ENCODE measurements at regions not wholly inside any gene's neighbourhood (a gene's known extent, or its start where the extent isn't known, plus 50 kb on each side); places are given as distances from the start of the nearest gene placed in this dataset.

- H4K20me1 ChIP-seq (ENCODE audit: insufficient read depth, low read length), result no peaks in the 10 kb centered on the region
- no peaks in the 10 kb centered on the region for H3K27me3 ChIP-seq (ENCODE audit: insufficient read depth, low read length)
- no peaks in the 10 kb centered on the region for H3K9me2 ChIP-seq (ENCODE audit: low read depth, low read length)
- no peak overlapping the region for H2AFZ ChIP-seq (ENCODE audit: low read length)
- H3K27ac ChIP-seq (ENCODE audit: low read depth, low read length, poor library complexity, severe bottlenecking), result no peak overlapping the region
- no peaks in the 10 kb centered on the region for H3K36me3 ChIP-seq (ENCODE audit: insufficient read depth, low read length)
- H3K9me3 ChIP-seq (ENCODE audit: low read length), result no peaks in the 10 kb centered on the region
- no peaks in the 10 kb centered on the region for H3K79me2 ChIP-seq (ENCODE audit: insufficient read depth, low read length)
- H3K4me2 ChIP-seq (ENCODE audit: low read length), result no peak overlapping the region
- no peak overlapping the region for H3K4me3 ChIP-seq (ENCODE audit: low read depth, low read length, poor library complexity, severe bottlenecking)
- H3K9ac ChIP-seq (ENCODE audit: low read length), result no peak overlapping the region
- no peaks in the 10 kb centered on the region for H3K4me1 ChIP-seq (ENCODE audit: insufficient read depth, low read length, severe bottlenecking)
- H3F3A ChIP-seq (ENCODE audit: insufficient read depth, low read length), result no peaks in the 10 kb centered on the region
- TF ChIP-seq EZH2 (IDR thresholded peaks at IDR 0.05; ENCODE audit: borderline replicate concordance, low read length) (no peak), CTCF (IDR thresholded peaks at IDR 0.05; ENCODE audit: low read length) (no peak)
Measured at GRCh38 chr10:83816942-83817341, 322.4 kb upstream of the GHITM start.

GRCh38 chr10:83817797-83818196, 321.5 kb upstream of the GHITM start:
- Histone ChIP-seq H3K9me2 (ENCODE audit: low read depth, low read length) (no peaks in the 10 kb centered on the region), H3K79me2 (ENCODE audit: insufficient read depth, low read length) (no peaks in the 10 kb centered on the region), H3K4me3 (ENCODE audit: low read depth, low read length, poor library complexity, severe bottlenecking) (no peak overlapping the region), H4K20me1 (ENCODE audit: insufficient read depth, low read length) (no peaks in the 10 kb centered on the region), H3K27ac (ENCODE audit: low read depth, low read length, poor library complexity, severe bottlenecking) (no peak overlapping the region), H3K27me3 (ENCODE audit: insufficient read depth, low read length) (no peaks in the 10 kb centered on the region), H3K36me3 (ENCODE audit: insufficient read depth, low read length) (no peaks in the 10 kb centered on the region), H3K4me1 (ENCODE audit: insufficient read depth, low read length, severe bottlenecking) (no peaks in the 10 kb centered on the region), H3F3A (ENCODE audit: insufficient read depth, low read length) (no peaks in the 10 kb centered on the region), H3K9ac (ENCODE audit: low read length) (no peak overlapping the region), H3K9me3 (ENCODE audit: low read length) (no peaks in the 10 kb centered on the region), H3K4me2 (ENCODE audit: low read length) (no peak overlapping the region), H2AFZ (ENCODE audit: low read length) (no peak overlapping the region)
- TF ChIP-seq EZH2 (IDR thresholded peaks at IDR 0.05; ENCODE audit: borderline replicate concordance, low read length), result no peak
- TF ChIP-seq CTCF (IDR thresholded peaks at IDR 0.05; ENCODE audit: low read length), result no peak

- Histone ChIP-seq H3K4me1 (ENCODE audit: insufficient read depth, low read length, severe bottlenecking) (no peaks in the 10 kb centered on the region), H3K4me2 (ENCODE audit: low read length) (no peak overlapping the region)
- TF ChIP-seq EZH2 (IDR thresholded peaks at IDR 0.05; ENCODE audit: borderline replicate concordance, low read length), result no peak
- TF ChIP-seq CTCF (IDR thresholded peaks at IDR 0.05; ENCODE audit: low read length), result no peak
Measured at GRCh38 chr10:83819609-83820008, 319.7 kb upstream of the GHITM start.

More at GRCh38 chr10:83819609-83820008, 319.7 kb upstream of the GHITM start:
- Histone ChIP-seq H2AFZ (ENCODE audit: low read length) (no peak overlapping the region), H4K20me1 (ENCODE audit: insufficient read depth, low read length) (no peaks in the 10 kb centered on the region), H3K9ac (ENCODE audit: low read length) (no peak overlapping the region), H3K9me2 (ENCODE audit: low read depth, low read length) (no peaks in the 10 kb centered on the region), H3K27ac (ENCODE audit: low read depth, low read length, poor library complexity, severe bottlenecking) (no peak overlapping the region), H3K36me3 (ENCODE audit: insufficient read depth, low read length) (no peaks in the 10 kb centered on the region), H3K9me3 (ENCODE audit: low read length) (no peaks in the 10 kb centered on the region), H3K4me3 (ENCODE audit: low read depth, low read length, poor library complexity, severe bottlenecking) (no peak overlapping the region), H3F3A (ENCODE audit: insufficient read depth, low read length) (no peaks in the 10 kb centered on the region), H3K27me3 (ENCODE audit: insufficient read depth, low read length) (no peaks in the 10 kb centered on the region), H3K79me2 (ENCODE audit: insufficient read depth, low read length) (no peaks in the 10 kb centered on the region)

Data from OCI-LY1 (cell line).